PC-9 (cell line): ENCODE measurements at regions not wholly inside any gene's neighbourhood (a gene's known extent, or its start where the extent isn't known, plus 50 kb on each side); places are given as distances from the start of the nearest gene placed in this dataset.

Source experiments
- EZH2 ChIP-seq: fragments of 200-600 bp; sonication (generic); IDR thresholded peaks from 2 replicates; pipeline ENCODE4 v1.8.0; 2017; ENCODE audit warnings: antibody characterized with exemption, low read depth
- TF ChIP-seq, protein P1 (sequence below): fragments of 200-600 bp; sonication (generic); conservative IDR thresholded peaks from 2 replicates; pipeline ENCODE4 v1.6.1; 2017; ENCODE audit warnings: mixed run types, antibody characterized with exemption, mild to moderate bottlenecking, moderate library complexity

DNA sequence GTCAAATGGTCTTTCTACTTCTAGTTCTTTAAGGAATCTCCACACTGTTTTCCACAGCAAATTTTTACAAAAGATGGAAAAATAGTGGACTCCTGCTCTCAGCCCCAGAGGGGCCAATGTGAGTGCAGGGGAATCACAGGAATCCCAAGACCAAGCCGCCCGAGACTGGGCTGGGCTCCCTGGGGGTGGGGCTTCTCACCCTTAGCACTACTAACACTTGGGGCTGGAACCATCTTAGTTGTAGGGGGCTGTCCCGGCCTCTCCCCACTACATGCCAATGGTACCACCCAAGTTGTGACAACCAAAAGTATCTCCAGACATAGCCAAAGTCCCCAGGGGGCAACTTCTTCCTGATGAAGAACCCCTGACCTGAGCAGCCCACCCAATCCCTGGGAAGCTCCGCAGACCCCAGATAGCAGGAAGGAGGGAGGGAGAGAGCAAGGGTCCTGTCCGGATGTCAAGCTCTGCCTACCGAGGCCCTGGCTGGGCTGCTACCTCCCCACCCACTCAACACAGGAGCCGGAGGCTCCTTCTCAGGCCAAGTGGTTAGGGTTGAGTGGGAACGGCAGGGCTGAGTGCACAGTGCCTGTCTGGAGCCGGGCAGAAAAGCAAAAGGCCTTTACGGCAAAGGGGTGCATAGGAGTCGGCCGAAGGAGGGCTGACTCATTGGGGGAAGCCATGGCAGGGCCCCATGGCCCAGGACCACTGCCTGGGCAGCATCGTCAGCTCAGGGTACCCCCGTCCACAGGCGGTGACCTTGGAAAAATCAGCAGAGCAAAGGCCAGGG lies 122.5 kb upstream of the FGF3 start:
- TF ChIP-seq, protein P1, sequence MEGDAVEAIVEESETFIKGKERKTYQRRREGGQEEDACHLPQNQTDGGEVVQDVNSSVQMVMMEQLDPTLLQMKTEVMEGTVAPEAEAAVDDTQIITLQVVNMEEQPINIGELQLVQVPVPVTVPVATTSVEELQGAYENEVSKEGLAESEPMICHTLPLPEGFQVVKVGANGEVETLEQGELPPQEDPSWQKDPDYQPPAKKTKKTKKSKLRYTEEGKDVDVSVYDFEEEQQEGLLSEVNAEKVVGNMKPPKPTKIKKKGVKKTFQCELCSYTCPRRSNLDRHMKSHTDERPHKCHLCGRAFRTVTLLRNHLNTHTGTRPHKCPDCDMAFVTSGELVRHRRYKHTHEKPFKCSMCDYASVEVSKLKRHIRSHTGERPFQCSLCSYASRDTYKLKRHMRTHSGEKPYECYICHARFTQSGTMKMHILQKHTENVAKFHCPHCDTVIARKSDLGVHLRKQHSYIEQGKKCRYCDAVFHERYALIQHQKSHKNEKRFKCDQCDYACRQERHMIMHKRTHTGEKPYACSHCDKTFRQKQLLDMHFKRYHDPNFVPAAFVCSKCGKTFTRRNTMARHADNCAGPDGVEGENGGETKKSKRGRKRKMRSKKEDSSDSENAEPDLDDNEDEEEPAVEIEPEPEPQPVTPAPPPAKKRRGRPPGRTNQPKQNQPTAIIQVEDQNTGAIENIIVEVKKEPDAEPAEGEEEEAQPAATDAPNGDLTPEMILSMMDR: no peak
- TF ChIP-seq EZH2: no peak
